SW480 (cell line): ENCODE measurements at regions not wholly inside any gene's neighbourhood (a gene's known extent, or its start where the extent isn't known, plus 50 kb on each side); places are given as distances from the start of the nearest gene placed in this dataset.

ENCODE experiments used
- DNase-seq: peaks from one replicate; pipeline ENCODE4 v3.0.0-alpha.2; 2016; ENCODE audit warnings: low spot score

DNA sequence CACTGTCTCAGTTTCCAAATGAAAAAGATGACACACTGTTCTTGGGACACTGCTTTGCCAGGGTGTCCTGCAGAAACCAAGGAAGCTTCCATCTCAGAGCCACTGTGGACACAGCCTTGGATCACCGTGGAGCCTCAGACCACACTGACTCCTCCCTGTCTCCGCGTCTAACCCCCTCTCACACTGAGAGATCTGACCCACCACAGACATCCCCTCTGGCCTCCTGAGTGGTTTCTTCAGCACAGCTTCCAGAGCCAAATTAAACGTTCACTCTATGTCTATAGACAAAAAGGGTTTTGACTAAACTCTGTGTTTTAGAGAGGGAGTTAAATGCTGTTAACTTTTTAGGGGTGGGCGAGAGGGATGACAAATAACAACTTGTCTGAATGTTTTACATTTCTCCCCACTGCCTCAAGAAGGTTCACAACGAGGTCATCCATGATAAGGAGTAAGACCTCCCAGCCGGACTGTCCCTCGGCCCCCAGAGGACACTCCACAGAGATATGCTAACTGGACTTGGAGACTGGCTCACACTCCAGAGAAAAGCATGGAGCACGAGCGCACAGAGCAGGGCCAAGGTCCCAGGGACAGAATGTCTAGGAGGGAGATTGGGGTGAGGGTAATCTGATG is 113.4 kb upstream of the PKDCC start:
- no peak for DNase-seq

DNA sequence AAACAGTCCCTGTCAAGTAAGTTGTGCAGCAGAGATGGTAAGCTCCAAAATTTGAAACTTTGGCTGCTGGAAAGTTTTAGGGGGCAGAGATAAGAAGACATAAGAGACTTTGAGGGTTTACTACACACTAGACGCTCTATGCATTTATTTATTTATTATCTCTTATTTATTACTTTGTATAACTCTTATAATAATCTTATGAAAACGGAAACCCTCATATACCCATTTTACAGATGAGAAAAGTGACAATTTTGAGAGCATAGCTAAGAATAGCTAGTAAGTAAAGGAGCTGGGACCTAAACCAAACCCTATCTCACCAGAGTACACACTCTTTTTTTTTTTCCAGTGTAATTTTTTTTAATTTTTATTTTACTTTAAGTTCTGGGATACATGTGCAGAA is 112.8 kb upstream of the PKDCC start:
- no peak for DNase-seq

DNA sequence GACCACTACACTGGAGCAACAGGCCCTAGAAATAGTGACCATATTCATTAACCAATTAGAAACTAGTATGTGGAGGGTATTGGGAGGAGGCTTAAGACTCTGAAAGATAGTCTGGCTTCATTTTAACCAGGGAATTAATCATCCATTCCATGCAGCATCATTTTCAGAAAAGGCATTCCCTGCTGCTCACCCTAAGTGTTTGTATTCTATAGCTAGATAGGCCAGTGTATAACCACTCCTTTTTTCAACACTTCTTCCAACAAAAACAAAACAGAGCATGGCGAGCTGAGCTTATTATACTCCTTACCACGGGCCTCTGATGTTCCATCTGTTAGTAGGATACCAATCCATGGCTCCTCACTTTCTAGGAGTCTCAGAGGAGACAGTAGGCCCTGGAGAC is 112.0 kb upstream of the PKDCC start:
- DNase-seq = no peak

DNA sequence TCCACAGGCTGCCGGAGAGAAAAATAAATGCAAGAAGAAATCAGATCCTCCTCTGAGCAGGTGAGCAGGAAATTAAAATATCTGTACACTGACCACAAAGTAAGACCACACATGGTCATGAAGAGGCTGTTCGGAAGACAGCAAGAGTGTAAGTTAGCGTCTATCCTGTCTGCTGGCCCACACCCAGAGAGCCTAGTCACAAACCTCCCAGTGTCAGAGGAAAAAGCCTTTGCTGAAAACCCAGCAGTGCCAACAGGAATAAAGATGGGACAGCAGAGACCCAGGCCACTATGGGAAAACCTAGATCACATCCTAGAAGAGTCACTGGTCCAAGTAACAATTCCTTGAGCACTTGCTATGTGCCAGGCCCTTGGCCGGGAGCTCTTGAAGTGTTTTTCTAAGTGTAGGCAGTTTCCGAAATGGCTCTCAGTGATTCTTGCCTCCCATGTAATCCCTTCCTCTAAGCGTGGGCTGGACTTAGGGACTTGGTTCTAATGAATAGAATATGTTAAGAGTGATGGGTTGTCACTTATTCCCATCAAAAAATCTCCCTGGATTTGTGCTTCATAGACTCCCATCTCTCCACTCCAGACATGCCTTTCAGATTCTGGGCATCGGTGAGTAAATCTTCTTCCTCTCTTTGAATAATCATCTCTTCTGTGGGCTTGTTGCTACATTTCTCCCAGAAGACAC is 110.9 kb upstream of the PKDCC start:
- no peak for DNase-seq

DNA sequence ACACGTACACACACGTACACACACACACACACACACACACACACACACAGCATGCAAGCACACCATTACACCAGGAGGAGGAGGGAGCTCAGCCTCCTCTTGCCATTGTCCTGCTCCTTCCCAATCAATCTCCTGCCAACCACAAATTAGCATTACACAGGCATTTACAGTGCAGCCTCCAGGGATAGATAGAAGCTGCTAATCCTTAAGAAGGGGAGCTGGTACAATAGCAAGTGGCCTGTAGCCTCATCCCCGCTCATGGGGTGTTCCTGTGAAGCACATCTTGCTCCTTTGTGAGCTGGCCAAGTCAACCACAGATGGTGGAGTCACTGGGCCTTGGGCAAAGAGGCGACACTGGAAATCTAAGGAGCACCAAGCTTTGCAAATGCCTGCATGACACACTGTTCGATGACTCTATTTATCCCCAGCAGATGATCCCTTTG is 110.3 kb upstream of the PKDCC start:
- no peak for DNase-seq

DNA sequence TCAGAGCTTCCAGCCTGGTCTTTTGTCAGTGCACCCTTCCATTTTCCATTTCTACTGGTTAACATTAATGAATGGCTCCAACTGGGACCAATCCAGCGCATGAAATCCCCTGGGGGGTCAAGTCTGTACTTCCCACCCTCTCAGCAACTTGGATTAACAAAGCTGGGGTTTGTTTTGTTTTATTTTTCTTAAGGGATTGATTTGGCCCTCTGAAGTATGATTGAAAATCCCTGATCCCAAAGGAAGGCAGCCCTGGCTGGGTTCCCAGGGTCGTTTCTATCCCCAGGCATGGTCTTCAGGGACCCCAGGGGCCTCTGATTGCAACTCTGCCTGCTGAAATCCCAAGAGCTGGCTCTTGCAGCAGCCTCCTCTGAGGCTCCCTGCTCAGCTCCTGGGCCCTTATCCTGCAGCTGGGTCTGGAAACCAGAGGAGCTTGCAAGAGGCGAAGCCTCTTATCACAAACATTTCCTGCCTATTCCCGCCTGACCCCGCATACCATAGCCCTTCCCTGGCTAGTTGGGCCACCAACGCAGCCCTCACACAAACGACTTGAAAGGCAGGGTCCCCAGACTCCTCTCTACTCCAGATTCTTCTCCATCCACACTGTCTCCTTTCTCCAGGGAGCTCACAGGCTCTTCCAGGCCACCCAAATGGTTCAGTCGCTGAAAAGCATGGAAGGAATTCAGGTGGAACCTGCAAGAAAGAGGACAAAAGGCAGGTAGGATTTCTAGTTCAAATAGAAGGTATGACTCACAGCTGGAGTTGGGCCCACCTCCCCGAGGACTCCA is 109.7 kb upstream of the PKDCC start:
- no peak for DNase-seq

DNA sequence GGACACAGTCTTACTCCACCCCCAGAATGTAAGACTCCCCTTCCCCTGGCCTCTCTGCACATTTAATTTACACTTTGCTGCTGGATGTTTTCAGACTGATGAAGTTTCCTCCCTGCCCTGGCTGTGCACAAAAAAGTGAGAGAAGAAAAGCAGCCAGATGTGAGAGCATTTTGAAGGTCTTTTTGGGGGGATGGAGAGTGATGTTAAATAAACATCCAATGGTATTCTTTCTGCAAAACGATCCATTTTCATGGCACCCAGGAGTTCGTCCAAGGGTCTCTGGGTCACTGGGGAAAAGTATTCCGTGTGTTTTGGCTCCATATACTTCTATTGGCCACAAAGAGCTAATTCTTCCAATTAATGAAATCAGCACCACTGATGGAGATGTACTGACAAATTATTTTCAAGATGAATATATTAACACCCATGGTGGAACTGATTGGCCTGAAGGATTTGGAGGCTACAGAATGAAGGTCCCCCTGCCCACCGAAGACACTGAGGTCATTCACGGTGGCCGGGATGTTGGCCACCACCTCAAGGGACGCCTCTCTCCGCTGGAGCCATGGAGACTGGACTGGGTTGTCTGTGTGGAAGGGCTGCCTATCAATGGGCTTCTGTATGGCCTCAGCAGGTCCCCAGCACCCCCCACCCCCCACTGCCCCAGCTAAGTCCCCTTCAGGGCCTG is 107.6 kb upstream of the PKDCC start:
- DNase-seq = no peak

DNA sequence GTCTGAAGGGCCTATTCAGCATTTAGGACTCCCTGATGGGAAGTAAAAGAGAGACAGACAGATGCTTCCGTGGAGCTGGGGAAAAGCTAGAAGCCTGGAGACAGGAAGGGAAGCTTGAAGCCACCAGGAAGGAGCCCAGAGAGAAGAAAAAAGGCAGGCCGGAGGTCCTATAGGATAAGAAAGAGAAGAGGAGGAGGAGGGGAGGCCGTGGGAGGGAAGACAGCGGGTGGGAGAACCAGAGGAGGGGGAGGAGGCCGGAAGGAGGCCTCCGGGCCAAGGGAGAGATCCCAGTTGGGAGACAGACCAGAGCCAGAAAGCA is 107.1 kb upstream of the PKDCC start:
- DNase-seq = no peak

DNA sequence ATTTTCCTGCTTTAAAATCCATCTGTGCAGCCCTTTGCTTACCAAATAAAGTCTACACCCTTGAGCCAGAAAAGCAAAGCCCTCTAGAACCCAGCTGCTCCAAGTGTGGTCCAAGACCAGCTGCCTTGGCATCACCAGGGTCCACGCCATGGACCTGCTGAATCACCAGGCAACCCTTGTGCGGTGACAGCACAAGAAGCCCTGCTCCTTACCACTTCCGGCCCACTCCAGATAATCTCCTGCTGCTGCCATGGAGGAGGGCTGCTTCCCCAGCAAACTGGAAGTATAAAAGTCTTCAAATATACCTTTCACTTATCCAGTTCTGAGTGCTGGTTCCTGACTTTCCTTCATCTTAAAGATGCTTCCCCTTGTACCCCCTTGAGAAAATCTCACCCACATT is 106.0 kb upstream of the PKDCC start:
- DNase-seq = no peak

DNA sequence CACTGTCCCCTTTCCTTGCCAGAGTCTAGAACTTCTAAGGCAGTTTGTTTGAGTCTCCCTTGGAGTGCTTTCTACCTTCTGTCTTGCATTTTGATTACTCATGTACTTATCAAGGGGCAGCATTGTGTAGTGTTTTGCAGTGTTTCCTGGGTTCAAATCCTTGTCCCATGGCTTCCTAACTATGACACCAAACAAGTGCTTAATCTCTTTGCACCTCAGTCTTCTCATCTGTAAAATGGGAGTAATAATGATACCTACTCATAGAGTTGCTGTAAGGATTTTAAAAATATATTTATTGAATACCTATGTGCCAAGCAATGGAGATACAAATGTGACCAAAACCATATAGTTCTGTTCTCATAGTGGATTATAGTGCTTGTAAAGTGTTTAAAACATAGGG is 105.5 kb upstream of the PKDCC start:
- no peak for DNase-seq

DNA sequence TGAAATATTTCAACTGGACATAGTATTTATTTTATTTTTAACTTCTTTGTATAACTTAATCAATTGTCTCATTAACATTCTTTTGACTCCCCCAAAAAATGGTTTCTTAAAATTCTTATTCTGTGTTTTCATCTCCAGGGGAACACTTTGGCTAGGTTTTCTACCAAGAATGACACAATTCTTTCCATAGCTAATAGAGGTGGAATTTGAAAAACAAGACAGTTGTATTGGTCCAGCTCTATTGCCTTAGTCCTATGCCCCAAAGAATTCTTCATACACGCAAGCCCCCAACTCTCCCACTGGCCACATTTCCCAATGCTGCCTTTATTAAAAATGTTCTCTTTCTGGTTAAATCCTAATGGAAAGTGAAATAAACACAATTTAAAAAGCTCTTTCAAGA is 104.7 kb upstream of the PKDCC start:
- no peak for DNase-seq

DNA sequence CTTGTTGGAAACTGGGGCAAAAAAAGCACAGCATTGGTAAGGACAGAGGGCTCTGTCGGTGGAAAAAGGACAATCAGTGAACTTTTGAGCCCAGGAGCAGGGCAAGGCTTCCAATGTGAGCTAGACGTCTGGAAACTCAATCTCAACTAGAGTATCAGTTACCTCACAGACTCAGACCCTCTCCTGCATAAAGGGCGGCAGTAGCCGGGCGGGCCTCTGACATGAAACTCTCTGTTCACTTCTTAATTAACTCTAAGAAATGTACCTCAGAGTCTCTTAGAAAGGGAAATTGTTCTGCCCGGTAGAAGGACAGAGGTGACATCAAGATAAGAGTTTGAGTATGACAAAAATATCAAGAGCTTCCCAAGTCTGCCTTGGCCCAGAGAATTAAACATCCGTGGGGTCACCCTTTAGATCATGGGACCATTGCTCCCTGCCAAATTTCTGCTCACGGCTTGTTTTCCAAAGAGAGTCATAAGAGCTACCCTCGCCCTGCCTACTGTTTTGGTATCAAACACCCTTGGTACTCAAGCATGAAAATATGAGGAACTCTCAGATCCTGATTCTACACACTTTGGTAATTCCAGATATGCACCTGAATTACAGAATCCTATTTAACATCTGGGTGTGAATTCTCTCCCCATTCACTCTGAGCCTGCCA is 103.5 kb upstream of the PKDCC start:
- no peak for DNase-seq

DNA sequence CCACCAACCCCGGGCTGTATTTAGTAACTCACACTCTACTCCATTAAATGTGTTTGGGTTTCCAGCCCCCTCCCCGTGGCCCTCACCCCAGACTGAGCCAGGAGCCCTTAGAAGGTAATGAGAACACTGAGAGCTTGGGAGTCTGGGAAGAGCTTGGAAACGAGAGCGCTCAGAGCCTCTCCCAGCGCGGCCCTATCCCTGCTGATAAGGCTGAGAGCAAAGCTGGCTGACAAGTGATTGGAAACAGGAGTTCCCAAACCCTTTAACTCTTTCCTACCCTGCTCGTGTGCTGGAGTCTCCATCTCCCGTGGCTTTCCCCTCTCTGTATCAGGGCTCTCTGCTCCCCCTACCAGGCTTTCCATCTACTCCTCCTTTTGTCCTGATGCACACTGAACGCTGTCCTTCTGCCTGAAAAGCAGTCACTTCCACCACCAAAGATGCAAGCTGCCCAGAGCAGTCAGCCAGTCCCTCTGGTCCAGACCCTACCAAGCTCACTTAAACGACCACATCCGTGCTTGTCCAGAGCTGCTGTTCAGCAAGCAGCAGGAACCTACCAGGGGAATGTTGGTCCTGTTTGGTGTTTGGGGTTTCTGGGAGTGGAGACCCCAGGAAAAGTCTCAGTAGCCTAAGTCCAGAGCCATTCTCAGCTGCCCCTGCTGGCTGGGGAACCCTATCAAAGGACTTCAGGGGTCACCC is 100.0 kb upstream of the PKDCC start:
- no peak for DNase-seq

DNA sequence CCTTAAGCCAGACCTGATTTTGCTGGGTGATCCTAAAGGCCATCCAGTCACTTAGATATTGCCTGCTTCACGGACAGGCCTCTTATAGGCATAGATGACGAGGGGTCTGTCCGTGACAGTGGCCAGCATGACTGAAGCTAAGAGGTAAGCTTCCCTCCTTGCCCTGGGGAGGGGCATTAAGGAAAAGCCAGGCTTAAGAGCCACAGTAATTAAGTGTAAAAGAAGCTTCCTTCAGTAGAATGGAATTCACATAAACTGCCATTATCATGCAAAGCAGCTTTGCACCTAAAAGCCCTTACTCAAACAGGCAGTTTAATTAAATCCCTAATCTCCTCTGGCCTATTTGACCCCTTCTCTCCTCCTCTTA is 99.4 kb upstream of the PKDCC start:
- no peak for DNase-seq

DNA sequence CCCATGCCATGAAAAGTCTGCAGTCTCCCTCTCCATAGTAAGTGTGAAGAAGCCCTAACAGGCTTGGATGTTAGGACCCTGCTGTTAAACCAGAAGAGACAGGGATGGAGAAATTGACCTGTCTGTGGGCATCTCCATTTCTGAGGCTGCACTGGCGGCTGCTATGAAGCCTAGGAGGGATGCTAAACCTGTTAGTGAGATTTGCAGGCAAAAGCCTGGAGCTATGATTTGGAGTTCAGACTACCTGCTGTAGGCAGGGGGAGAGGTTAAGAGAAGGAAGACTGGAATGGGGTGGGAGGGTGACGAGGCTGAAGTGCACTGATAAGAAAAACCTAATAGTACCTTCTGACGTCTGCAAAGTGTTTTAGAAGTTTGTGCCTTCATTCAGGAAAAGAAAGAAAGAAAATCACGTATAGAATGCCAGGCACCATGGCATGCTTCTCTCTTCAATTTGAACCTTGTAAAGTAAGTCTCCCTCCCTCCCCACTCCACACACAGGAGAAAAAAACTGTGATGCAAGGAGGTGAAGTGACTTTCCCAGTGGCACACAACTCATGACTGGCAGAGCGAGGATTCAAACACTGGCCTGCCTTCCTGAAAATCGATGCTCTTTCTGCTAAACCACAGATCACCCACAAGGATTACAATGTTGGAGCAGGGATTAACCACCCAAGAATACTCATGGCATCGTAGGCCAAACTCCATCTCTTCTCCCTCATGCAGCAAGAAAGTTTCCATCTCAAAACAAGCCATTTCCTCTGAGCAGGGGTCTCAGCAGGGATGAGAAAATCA is 98.5 kb upstream of the PKDCC start:
- no peak for DNase-seq

DNA sequence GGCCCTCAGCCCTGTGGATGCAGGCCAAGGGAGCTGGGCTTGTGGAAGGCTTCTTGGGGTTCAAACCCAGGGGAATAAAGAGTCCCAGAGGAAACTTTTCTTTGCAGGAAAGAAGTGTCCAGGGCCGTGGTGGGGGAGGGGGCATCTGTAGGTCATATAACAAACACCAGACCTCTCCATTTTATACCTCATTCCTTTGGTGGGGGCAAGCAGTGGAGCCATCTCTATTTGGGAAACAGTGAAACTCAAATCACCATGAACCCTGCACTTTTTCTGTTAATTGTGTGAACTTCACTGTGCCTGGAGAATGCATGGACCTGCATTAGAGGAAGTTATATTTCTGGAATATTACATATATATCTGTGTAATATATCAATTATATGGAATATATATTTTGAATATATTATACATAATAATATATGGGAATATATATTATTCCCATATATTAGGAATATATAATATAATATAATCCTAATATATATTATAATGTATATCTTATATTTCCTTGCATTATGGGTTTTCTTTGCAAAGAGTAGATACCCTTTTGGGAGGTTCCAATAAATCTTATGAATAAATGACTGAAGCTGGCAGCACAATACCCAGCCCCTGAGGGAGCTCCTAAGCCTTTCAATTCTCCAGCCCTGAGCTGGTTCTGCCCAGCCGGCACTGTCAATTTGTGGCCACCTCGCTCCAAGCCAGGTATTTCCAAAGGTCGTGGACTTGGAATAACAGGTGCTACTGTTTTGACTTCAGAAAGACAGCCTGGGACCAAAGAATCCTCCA is 97.7 kb upstream of the PKDCC start:
- DNase-seq = no peak

DNA sequence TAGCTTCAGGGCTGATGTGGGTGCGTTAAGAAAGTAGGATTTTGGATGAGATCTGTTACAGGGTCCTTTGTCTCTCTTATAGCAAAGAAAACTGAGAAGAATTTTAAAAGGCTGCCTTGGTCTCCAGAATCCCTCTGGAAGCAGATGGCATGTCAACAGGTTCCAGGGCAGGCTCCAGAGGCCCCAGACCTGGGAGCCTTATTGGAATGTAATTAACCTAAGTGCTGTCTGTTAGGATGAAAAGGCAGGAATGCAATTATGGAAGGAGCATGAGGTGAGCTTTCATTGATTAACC is 97.2 kb upstream of the PKDCC start:
- DNase-seq = no peak

DNA sequence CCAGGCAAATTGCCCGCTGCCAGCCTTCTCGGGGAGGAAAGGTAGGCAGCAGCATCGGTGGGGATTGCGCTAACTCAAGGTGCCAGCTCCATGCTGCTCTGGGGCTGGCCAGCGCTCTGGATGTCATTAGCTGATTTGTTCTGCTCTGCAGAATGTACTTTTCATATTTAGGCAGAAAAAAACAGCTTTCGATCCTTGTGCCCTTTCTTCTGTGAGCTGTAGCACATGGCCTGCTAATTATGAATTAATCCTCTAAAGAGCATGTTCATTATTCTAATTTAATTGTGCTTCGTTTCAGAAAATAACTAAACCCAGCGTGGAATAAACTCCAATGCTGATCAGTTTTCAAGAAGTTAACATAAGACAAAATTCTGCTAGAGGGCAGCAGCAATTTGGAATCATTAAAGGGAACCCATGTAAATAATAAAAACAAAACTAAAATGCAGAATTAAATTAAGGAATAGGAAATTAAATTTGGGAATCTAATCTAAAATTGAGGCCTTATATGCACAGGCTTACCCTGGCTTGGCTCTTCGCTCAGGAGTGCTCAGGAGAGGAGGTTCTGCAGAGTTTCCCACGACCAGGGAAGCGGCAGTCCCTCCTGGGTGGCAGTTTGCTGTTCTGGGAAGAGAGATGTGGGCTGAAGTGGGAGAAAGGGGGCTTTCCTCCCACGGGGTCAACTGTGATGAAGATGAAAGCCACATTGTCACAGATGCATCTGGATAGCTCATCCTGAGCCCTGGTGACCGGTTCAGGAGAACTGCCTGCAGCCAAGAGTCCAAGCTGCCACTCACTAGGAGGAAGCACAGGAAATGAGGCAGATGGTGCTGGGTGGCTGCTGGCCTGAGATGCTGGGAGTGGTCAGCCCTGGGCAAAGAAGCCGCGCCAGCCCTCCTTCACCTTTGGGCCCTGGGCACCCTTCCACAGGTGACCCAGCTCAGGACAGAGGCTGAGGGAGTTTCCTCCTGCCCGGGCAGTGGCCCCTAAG is 93.2 kb upstream of the PKDCC start:
- no peak for DNase-seq
